ENCODE measurements at regions not wholly inside any gene's neighbourhood (a gene's known extent, or its start where the extent isn't known, plus 50 kb on each side); places are given as distances from the start of the nearest gene placed in this dataset.

GRCh38 chrX:2584251-2585157, 83.7 kb upstream of the DHRSX start:
- TF ChIP-seq ZNF513 (tag by site-specific recombination; IDR thresholded peaks at IDR 0.05) (no peak), CTCF (tag by site-specific recombination; IDR thresholded peaks at IDR 0.05) (no peak), PRDM1 (tag by site-specific recombination; IDR thresholded peaks at IDR 0.05) (no peak), ZNF837 (tag by site-specific recombination; IDR thresholded peaks at IDR 0.05) (no peak)

All from HEK293 (cell line).